Tibial nerve (tissue), 3 donors: ENCODE measurements at regions not wholly inside any gene's neighbourhood (a gene's known extent, or its start where the extent isn't known, plus 50 kb on each side); places are given as distances from the start of the nearest gene placed in this dataset.

Experiments
- CTCF ChIP-seq, 5 experiments: fragments of 200-600 bp in 3 of 5; fragments of 450-650 bp in 2 of 5; sonication (generic) in 3 of 5; IDR thresholded peaks; one replicate each; pipeline ENCODE4 v1.5.1; 2016 to 2019; ENCODE audit warnings: antibody characterized with exemption in 5 of 5, mild to moderate bottlenecking in 3 of 5, moderate library complexity in 2 of 5
- POLR2A ChIP-seq, 2 donors: fragments of 450-650 bp; IDR thresholded peaks; one replicate each; pipeline ENCODE4 v1.6.1; 2017; ENCODE audit warnings: antibody characterized with exemption in 2 of 2, mild to moderate bottlenecking in 2 of 2, moderate library complexity in 2 of 2

DNA sequence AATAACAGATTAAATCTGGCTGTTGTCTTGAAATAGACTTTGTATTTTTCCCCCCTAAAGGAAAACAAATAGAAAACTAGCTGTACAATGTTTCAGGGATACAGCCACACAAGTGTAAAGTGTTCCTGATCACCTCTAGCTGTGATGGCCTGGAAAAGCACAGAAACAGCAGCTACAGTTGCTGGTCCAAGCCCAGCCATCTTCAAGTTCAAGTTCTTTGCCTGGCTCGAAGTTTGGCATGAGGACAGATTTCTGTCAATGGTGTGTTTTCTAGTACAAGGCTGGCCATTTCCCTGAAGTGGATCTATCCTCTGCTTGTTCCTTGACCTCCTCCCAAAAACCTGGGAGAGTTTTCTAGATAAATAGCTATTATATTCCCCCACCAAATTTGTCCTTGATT is 272.2 kb upstream of the ADRA1B start:
- TF ChIP-seq CTCF (IDR thresholded peaks at IDR 0.05) (no peak), POLR2A (IDR thresholded peaks at IDR 0.05) (no peak)
